ENCODE measurements at regions not wholly inside any gene's neighbourhood (a gene's known extent, or its start where the extent isn't known, plus 50 kb on each side); places are given as distances from the start of the nearest gene placed in this dataset.

DNA sequence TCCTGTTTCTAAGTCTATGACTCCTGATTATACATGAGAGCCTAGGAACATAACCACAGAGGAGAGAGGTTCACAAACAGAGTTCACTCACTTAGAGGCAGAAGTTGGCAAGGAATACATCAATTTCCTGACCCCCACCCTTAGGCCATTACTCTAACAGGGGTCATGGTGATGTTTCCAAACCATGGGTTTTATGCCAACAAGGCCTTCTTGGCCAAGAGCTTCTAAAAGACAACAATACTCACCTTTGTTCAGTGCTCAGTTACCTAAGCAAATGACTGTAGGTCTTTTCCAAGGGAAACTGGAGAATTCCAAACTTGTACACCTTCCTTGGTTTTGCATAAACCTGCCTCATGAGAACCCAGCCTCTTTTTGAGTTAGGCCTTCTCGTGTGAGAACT lies 52.6 kb downstream of the ERICH4 start:
- ChIA-PET CTCF (no interaction called here), POLR2A (no interaction called here)
- peaks cover 3% of the 10 kb centered on the region for H3K9me3 Mint-ChIP-seq
- intact Hi-C loops (cut with micrococcal nuclease) = no loop called here
- ATAC-seq (ENCODE audit: low read depth) = no peak
- H3K27me3 Mint-ChIP-seq = peaks cover 19% of the 10 kb centered on the region
- H3K27ac Mint-ChIP-seq = no peak overlapping the region
- H3K4me3 Mint-ChIP-seq = no peak overlapping the region
- TF ChIP-seq, protein P1, sequence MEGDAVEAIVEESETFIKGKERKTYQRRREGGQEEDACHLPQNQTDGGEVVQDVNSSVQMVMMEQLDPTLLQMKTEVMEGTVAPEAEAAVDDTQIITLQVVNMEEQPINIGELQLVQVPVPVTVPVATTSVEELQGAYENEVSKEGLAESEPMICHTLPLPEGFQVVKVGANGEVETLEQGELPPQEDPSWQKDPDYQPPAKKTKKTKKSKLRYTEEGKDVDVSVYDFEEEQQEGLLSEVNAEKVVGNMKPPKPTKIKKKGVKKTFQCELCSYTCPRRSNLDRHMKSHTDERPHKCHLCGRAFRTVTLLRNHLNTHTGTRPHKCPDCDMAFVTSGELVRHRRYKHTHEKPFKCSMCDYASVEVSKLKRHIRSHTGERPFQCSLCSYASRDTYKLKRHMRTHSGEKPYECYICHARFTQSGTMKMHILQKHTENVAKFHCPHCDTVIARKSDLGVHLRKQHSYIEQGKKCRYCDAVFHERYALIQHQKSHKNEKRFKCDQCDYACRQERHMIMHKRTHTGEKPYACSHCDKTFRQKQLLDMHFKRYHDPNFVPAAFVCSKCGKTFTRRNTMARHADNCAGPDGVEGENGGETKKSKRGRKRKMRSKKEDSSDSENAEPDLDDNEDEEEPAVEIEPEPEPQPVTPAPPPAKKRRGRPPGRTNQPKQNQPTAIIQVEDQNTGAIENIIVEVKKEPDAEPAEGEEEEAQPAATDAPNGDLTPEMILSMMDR (IDR thresholded peaks at IDR 0.05) = no peak
- no peaks in the 10 kb centered on the region for H3K36me3 Mint-ChIP-seq (ENCODE audit: low read depth)
- H3K4me1 Mint-ChIP-seq = peaks cover 5% of the 10 kb centered on the region
- no peak for DNase-seq

DNA sequence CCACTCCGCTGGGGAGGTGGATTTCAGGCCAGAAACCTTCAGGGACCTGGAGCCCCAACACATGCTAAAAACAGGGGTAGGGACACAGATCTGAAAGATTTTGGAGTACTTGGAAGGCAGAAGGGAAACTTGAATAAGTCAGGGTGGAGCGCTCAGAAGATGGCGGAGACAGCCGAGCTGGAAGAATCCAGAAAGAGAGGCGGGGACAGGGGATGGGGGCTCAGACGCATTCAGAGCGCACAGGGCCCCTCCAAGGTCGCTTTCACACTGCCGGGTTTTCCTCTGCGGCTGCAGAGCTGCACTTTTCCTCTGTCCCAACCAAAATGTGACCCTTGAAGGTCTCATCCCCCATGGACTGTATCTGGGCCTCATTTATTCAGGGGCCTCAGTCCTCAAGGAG lies 56.9 kb downstream of the ERICH4 start:
- no peak overlapping the region for H3K4me3 Mint-ChIP-seq
- no peaks in the 10 kb centered on the region for H3K36me3 Mint-ChIP-seq (ENCODE audit: low read depth)
- TF ChIP-seq, protein P1 (IDR thresholded peaks at IDR 0.05) = no peak
- ATAC-seq (ENCODE audit: low read depth) = no peak
- peaks cover 8% of the 10 kb centered on the region for H3K4me1 Mint-ChIP-seq
- ChIA-PET CTCF (interaction anchor here (1.6 kb wide), 1 partner anchor 70 kb away, joined by 3 read pairs; no protein-coding TSS in a partner anchor), POLR2A (no interaction called here)
- intact Hi-C loops (cut with micrococcal nuclease) = no loop called here
- no peak for DNase-seq
- H3K27me3 Mint-ChIP-seq = peaks cover 33% of the 10 kb centered on the region
- no peak overlapping the region for H3K27ac Mint-ChIP-seq
- H3K9me3 Mint-ChIP-seq = no peaks in the 10 kb centered on the region

DNA sequence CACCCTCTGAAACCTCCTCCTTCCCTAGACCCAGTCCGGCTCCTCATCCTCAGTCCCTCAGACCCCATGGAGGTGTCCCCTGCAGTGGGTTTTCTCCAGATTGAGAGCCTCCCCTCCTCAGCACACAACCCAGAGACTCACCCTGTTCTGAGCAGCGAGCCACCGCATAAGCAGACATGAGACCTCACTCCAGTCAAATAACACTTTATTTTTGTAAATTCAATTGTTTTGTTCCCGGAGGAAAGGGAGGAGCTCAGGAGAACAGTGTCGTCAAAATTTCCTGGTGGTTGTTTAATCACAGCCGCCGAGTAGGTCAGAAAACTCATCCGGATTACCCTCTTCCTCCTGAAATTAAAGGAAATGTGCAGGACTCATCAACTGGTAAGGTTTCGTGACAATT lies 57.5 kb downstream of the ERICH4 start:
- no peak for DNase-seq
- H3K9me3 Mint-ChIP-seq = no peaks in the 10 kb centered on the region

DNA sequence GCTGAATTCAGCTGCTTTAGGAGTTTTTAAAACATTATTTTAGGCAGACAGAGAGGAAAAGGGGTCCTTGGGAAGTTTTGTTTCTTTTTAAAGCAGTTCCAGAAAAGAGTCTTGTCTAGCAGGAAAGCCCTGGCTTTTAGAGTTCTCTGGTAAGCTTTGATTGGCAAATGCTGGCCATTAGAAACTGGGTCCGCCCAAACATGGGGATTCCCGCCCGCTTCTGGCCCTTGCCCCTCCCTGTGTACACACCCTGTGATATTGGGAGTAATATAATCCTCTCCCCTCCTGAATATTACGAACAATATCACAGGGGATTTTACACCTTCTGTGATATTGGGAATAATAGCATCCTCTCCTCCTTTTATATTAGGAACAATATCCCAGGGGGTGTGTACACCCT lies 58.9 kb downstream of the ERICH4 start:
- H3K27me3 Mint-ChIP-seq = peaks cover 38% of the 10 kb centered on the region

More for the DNA sequence above, 57.5 kb downstream of the ERICH4 start:
- CTCF ChIA-PET = interaction anchor here (1.6 kb wide), 1 partner anchor 70 kb away, joined by 3 read pairs; no protein-coding TSS in a partner anchor
- no peak overlapping the region for H3K4me3 Mint-ChIP-seq
- H3K36me3 Mint-ChIP-seq (ENCODE audit: low read depth) = no peaks in the 10 kb centered on the region
- intact Hi-C loops (cut with micrococcal nuclease) = no loop called here
- no peak for ATAC-seq (ENCODE audit: low read depth)
- H3K27me3 Mint-ChIP-seq = peaks cover 38% of the 10 kb centered on the region
- H3K27ac Mint-ChIP-seq = no peak overlapping the region
- TF ChIP-seq, protein P1 (IDR thresholded peaks at IDR 0.05) = no peak
- POLR2A ChIA-PET = no interaction called here
- H3K4me1 Mint-ChIP-seq = peaks cover 8% of the 10 kb centered on the region

DNA sequence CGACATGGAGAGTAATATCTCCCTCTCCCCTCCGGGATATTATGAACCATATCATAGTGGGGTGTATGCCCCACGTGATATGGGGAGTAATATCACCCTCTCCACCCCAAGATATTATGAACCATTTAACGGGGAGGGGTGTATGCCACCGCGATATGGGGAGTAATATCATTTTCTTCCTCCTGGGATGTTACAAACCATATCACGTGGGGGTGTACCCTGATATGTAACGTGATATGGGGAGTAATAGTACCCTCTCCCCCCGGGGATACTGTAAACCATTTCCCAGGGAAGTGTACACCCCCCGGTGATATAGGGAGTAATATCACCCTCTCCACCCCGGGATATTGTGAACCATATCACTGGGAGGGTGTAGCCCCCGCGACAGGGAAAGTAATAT lies 62.1 kb downstream of the ERICH4 start:
- no peaks in the 10 kb centered on the region for H3K36me3 Mint-ChIP-seq (ENCODE audit: low read depth)
- no peak overlapping the region for H3K4me3 Mint-ChIP-seq
- H3K27ac Mint-ChIP-seq = no peak overlapping the region
- DNase-seq (no peak), ATAC-seq (ENCODE audit: low read depth) (no peak)
- ChIA-PET POLR2A (no interaction called here), CTCF (no interaction called here)
- TF ChIP-seq, protein P1 (IDR thresholded peaks at IDR 0.05) = no peak
- peaks cover 24% of the 10 kb centered on the region for H3K27me3 Mint-ChIP-seq
- peaks cover 4% of the 10 kb centered on the region for H3K4me1 Mint-ChIP-seq
- intact Hi-C loops (cut with micrococcal nuclease) = no loop called here
- no peaks in the 10 kb centered on the region for H3K9me3 Mint-ChIP-seq

More for the DNA sequence above, 58.9 kb downstream of the ERICH4 start:
- Mint-ChIP-seq H3K4me1 (peaks cover 4% of the 10 kb centered on the region), H3K9me3 (no peaks in the 10 kb centered on the region), H3K4me3 (no peak overlapping the region), H3K27ac (no peak overlapping the region), H3K36me3 (ENCODE audit: low read depth) (no peaks in the 10 kb centered on the region)
- ATAC-seq (ENCODE audit: low read depth) (no peak), DNase-seq (no peak)
- TF ChIP-seq, protein P1 (IDR thresholded peaks at IDR 0.05) = no peak
- ChIA-PET CTCF (no interaction called here), POLR2A (interaction anchor here (0.5 kb wide), 1 partner anchor 45 kb away, joined by 6 read pairs; no protein-coding TSS in a partner anchor)
- intact Hi-C loops (cut with micrococcal nuclease) = no loop called here
